ENCODE measurements at regions not wholly inside any gene's neighbourhood (a gene's known extent, or its start where the extent isn't known, plus 50 kb on each side); places are given as distances from the start of the nearest gene placed in this dataset.

DNA sequence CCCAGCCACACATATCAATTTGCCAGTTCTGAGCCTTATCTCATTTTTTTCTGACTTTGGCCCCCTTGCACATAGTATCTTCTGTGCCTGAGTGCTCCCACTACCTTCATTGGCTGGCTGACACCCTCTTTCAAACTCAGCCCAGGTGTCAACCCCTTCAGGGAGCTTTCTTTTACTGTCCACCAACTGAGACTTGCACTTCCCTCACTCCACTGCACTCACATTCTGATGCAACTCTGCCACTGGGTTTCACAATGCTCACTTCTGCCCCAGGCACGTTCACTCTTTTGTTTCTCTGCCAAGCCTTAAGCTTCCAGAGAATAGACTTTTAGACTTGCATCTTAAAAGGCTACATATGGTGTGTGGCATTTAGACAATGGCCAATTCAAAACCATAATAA, 101.5 kb upstream of the CBLB start:
- Mint-ChIP-seq H3K36me3 (ENCODE audit: low read depth) (peaks cover 8% of the 10 kb centered on the region), H3K27ac (ENCODE audit: unreplicated experiment) (no peak overlapping the region), H3K27me3 (ENCODE audit: low read depth) (no peaks in the 10 kb centered on the region), H3K9me3 (ENCODE audit: low read depth) (peaks cover 17% of the 10 kb centered on the region), H3K4me3 (ENCODE audit: unreplicated experiment) (no peak overlapping the region), H3K4me1 (ENCODE audit: low read depth) (peaks cover 28% of the 10 kb centered on the region)
- TF ChIP-seq, protein P1, sequence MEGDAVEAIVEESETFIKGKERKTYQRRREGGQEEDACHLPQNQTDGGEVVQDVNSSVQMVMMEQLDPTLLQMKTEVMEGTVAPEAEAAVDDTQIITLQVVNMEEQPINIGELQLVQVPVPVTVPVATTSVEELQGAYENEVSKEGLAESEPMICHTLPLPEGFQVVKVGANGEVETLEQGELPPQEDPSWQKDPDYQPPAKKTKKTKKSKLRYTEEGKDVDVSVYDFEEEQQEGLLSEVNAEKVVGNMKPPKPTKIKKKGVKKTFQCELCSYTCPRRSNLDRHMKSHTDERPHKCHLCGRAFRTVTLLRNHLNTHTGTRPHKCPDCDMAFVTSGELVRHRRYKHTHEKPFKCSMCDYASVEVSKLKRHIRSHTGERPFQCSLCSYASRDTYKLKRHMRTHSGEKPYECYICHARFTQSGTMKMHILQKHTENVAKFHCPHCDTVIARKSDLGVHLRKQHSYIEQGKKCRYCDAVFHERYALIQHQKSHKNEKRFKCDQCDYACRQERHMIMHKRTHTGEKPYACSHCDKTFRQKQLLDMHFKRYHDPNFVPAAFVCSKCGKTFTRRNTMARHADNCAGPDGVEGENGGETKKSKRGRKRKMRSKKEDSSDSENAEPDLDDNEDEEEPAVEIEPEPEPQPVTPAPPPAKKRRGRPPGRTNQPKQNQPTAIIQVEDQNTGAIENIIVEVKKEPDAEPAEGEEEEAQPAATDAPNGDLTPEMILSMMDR (IDR thresholded peaks at IDR 0.05) = no peak
- no peak for DNase-seq (ENCODE audit: low spot score)

DNA sequence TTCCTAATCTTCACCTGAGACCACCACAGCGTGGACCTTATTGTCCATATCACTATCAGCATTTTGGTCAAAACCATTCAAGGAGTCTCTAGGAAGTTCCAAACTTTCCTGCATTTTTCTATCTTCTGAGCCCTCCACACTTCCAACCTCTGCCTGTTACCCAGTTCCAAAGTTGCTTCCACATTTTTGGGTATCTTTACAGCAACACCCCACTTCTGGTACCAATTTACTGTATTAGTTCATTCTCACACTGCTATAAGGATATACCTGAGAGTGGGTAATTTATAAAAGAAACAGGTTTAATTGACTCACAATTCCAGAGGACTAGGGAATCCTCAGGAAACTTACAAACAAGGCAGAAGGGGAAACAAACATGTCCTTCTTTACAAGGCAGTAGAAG, 103.3 kb upstream of the CBLB start:
- Mint-ChIP-seq H3K27me3 (ENCODE audit: low read depth) (no peaks in the 10 kb centered on the region), H3K27ac (ENCODE audit: unreplicated experiment) (no peak overlapping the region), H3K4me3 (ENCODE audit: unreplicated experiment) (no peak overlapping the region)

DNA sequence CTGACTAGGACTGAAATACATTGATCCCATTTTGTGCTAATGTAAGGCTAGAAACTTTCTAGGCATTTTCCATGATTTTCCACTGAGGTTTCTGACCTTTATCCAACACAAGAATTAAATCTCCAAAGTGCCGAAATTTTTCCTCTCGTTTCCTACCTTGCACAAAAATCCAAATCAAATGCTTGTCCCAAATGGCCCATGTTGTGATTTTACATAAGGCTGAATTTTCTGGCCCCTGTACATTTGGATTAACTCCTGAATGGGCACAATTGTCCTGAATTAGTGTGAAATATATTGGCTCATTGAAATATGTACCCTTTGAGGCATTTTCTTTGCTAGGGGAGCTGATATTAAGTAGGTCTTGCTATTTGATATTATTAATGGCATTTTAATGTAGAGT, 105.6 kb upstream of the CBLB start:
- Mint-ChIP-seq H3K4me3 (ENCODE audit: unreplicated experiment) (no peak overlapping the region), H3K27ac (ENCODE audit: unreplicated experiment) (no peak overlapping the region), H3K9me3 (ENCODE audit: low read depth) (peaks cover 17% of the 10 kb centered on the region), H3K27me3 (ENCODE audit: low read depth) (no peaks in the 10 kb centered on the region), H3K4me1 (ENCODE audit: low read depth) (peaks cover 9% of the 10 kb centered on the region), H3K36me3 (ENCODE audit: low read depth) (peaks cover 8% of the 10 kb centered on the region)
- TF ChIP-seq, protein P1 (IDR thresholded peaks at IDR 0.05) = no peak
- no peak for DNase-seq (ENCODE audit: low spot score)

More for the DNA sequence above, 103.3 kb upstream of the CBLB start:
- Mint-ChIP-seq H3K4me1 (ENCODE audit: low read depth) (peaks cover 14% of the 10 kb centered on the region), H3K36me3 (ENCODE audit: low read depth) (peaks cover 8% of the 10 kb centered on the region), H3K9me3 (ENCODE audit: low read depth) (peaks cover 17% of the 10 kb centered on the region)
- TF ChIP-seq, protein P1 (IDR thresholded peaks at IDR 0.05) = no peak
- no peak for DNase-seq (ENCODE audit: low spot score)

DNA sequence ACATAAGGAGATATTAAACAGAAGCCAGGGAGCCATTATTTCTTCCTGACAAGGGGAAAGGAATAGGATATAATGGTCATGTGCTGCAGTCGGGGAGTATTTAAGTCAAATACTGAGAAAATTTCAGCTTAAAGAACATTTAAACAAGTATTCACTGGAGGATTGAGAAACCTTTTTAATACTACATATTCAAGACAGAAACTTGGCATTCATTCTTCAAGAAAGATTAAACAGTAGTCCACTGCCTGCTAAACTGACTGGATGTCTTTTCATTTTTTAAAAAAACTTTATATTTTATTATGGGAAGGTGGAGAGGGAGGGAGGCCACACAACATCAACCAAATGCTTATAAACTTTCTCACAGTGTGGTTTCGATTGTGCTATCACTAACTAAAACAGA, 107.4 kb upstream of the CBLB start:
- Mint-ChIP-seq H3K27ac (ENCODE audit: unreplicated experiment) (no peak overlapping the region), H3K9me3 (ENCODE audit: low read depth) (peaks cover 11% of the 10 kb centered on the region), H3K4me3 (ENCODE audit: unreplicated experiment) (no peak overlapping the region), H3K27me3 (ENCODE audit: low read depth) (no peaks in the 10 kb centered on the region), H3K4me1 (ENCODE audit: low read depth) (peaks cover 4% of the 10 kb centered on the region), H3K36me3 (ENCODE audit: low read depth) (peaks cover 8% of the 10 kb centered on the region)
- TF ChIP-seq, protein P1 (IDR thresholded peaks at IDR 0.05) = no peak
- no peak for DNase-seq (ENCODE audit: low spot score)

- DNase-seq (ENCODE audit: low spot score) = no peak
- H3K4me3 Mint-ChIP-seq (ENCODE audit: unreplicated experiment) = no peak overlapping the region
- H3K4me1 Mint-ChIP-seq (ENCODE audit: low read depth) = peaks cover 7% of the 10 kb centered on the region
- peaks cover 5% of the 10 kb centered on the region for H3K36me3 Mint-ChIP-seq (ENCODE audit: low read depth)
- no peak overlapping the region for H3K27ac Mint-ChIP-seq (ENCODE audit: unreplicated experiment)
- H3K9me3 Mint-ChIP-seq (ENCODE audit: low read depth) = peaks cover 19% of the 10 kb centered on the region
- TF ChIP-seq, protein P1 (IDR thresholded peaks at IDR 0.05) = no peak
- H3K27me3 Mint-ChIP-seq (ENCODE audit: low read depth) = no peaks in the 10 kb centered on the region
These were observed 111.1 kb upstream of the CBLB start for GRCh38 chr3:105979961-105980360.

All from chondrocyte (in vitro differentiated cells).